ENCODE measurements at regions not wholly inside any gene's neighbourhood (a gene's known extent, or its start where the extent isn't known, plus 50 kb on each side); places are given as distances from the start of the nearest gene placed in this dataset.
"Not testable (repeated sequence)": the region's sequence is repeated elsewhere in the genome, so short reads cannot be mapped to it uniquely, and the experiment has no call there.

GRCh38 chr18:10604182-10604581, 78.4 kb downstream of the NAPG start:
- H3K27me3 ChIP-seq (ENCODE audit: low read length): no peaks in the 10 kb centered on the region
- no peak overlapping the region for H3K9ac ChIP-seq (ENCODE audit: low read length)
- H3K4me1 ChIP-seq (ENCODE audit: insufficient read depth, low read length): no peaks in the 10 kb centered on the region
- H2AFZ ChIP-seq (ENCODE audit: low read length): no peak overlapping the region
- no peaks in the 10 kb centered on the region for H3F3A ChIP-seq (ENCODE audit: low read length, unreplicated experiment)
- POLR2A ChIA-PET (ENCODE audit: unreplicated experiment): no interaction called here
- ATAC-seq (no peak), DNase-seq (no peak)
- no peak for TF ChIP-seq EZH2phosphoT487 (IDR thresholded peaks at IDR 0.05; ENCODE audit: borderline replicate concordance, low read length)
- no peak for TF ChIP-seq CTCF (conservative IDR thresholded peaks at IDR 0.05; ENCODE audit: low read depth, low read length)
- TF ChIP-seq EZH2 (IDR thresholded peaks at IDR 0.05; ENCODE audit: low read length, unreplicated experiment): no peak
- H3K9me2 ChIP-seq (replicated peaks; ENCODE audit: low read length): no peaks in the 10 kb centered on the region
- H3K79me2 ChIP-seq (ENCODE audit: low read length): no peaks in the 10 kb centered on the region
- CTCF ChIA-PET: no interaction called here
- H4K20me1 ChIP-seq (ENCODE audit: low read length): no peaks in the 10 kb centered on the region
- no TSS peak for BruUV-seq (replicated peaks)
- H3K36me3 ChIP-seq (ENCODE audit: low read depth, low read length): no peaks in the 10 kb centered on the region
- H3K4me3 ChIP-seq (ENCODE audit: low read length): no peak overlapping the region
- H3K27ac ChIP-seq (ENCODE audit: low read length): no peak overlapping the region
- intact Hi-C loops (cut with micrococcal nuclease): no loop called here
- H3K9me3 ChIP-seq (ENCODE audit: low read length): no peaks in the 10 kb centered on the region
- no peak overlapping the region for H3K4me2 ChIP-seq (ENCODE audit: low read length)

- H3K27ac ChIP-seq (ENCODE audit: low read length); H4K20me1 ChIP-seq (ENCODE audit: low read length); H3K4me1 ChIP-seq (ENCODE audit: insufficient read depth, low read length); ATAC-seq; H3K9me3 ChIP-seq (ENCODE audit: low read length); POLR2A ChIA-PET (ENCODE audit: unreplicated experiment); H3K79me2 ChIP-seq (ENCODE audit: low read length); DNase-seq; H3K4me3 ChIP-seq (ENCODE audit: low read length); H3K36me3 ChIP-seq (ENCODE audit: low read depth, low read length); BruUV-seq (replicated peaks); H3F3A ChIP-seq (ENCODE audit: low read length, unreplicated experiment); H3K27me3 ChIP-seq (ENCODE audit: low read length); H3K9me2 ChIP-seq (replicated peaks; ENCODE audit: low read length); H3K9ac ChIP-seq (ENCODE audit: low read length); intact Hi-C loops (cut with micrococcal nuclease); CTCF ChIA-PET: not testable (repeated sequence)
- Histone ChIP-seq H3K4me2 (ENCODE audit: low read length) (peak overlapping the region; percentile 48), H2AFZ (ENCODE audit: low read length) (0 out of 2 replicates have a peak overlapping the region, but pooled peaks have one; percentile 36)
These were observed 81.1 kb downstream of the NAPG start for GRCh38 chr18:10606881-10607280.

DNA sequence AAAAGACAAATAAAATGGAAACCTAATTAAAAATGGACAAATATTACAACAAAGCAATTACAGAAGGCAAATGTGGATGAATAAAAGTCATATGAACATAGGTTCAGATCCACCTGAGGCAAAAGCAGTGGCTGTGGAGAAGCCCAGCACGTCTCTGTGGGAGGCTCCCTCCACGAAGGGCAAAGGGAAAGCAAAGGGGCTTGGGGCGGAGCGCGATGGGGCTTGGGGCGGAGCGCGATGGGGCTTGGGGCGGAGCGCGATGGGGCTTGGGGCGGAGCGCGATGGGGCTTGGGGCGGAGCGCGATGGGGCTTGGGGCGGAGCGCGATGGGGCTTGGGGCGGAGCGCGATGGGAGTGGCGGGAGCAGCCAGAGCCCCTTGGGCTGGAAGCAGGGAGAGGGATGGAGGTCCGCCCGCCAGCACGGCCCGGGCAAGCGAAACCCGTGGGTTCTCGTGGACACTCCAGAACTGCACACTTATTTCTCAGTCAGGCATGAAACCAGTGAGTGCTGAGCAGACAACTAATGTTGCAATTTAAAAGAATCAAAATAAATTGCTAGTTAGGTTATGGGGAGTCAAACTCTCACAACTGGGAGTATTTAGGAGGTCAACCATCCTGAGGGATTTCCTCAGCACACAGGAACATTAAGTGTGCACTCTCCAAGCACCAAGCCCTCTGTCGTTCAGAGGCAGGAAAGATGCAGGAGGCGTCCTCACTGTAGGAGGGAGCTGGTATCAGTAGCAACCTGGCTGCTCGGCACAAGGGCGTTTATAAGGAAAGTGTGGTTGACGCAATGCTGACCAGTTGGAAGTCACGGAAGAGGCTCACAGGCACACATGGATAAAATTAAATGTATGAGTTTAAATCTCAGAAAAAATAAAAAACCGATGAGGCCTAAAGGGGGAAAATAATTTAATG, 81.8 kb downstream of the NAPG start:
- intact Hi-C loops (cut with micrococcal nuclease); POLR2A ChIA-PET (ENCODE audit: unreplicated experiment); H3K4me3 ChIP-seq (ENCODE audit: low read length); H3K9me3 ChIP-seq (ENCODE audit: low read length); H3K9ac ChIP-seq (ENCODE audit: low read length); DNase-seq; H3K36me3 ChIP-seq (ENCODE audit: low read depth, low read length); H3F3A ChIP-seq (ENCODE audit: low read length, unreplicated experiment); H3K27ac ChIP-seq (ENCODE audit: low read length); H3K27me3 ChIP-seq (ENCODE audit: low read length); H3K9me2 ChIP-seq (replicated peaks; ENCODE audit: low read length); BruUV-seq (replicated peaks); H3K4me1 ChIP-seq (ENCODE audit: insufficient read depth, low read length); CTCF ChIA-PET; H2AFZ ChIP-seq (ENCODE audit: low read length); H3K79me2 ChIP-seq (ENCODE audit: low read length); H4K20me1 ChIP-seq (ENCODE audit: low read length): not testable (repeated sequence)
- peak overlapping the region; percentile 48; the same call in 1 of the 2 replicates for H3K4me2 ChIP-seq (ENCODE audit: low read length)
- peak; percentile 92 for ATAC-seq

- CTCF ChIA-PET; H3K9me2 ChIP-seq (replicated peaks; ENCODE audit: low read length); H3K9ac ChIP-seq (ENCODE audit: low read length); DNase-seq; H3K27me3 ChIP-seq (ENCODE audit: low read length); POLR2A ChIA-PET (ENCODE audit: unreplicated experiment); ATAC-seq; intact Hi-C loops (cut with micrococcal nuclease); H2AFZ ChIP-seq (ENCODE audit: low read length); H3K9me3 ChIP-seq (ENCODE audit: low read length); H4K20me1 ChIP-seq (ENCODE audit: low read length); H3F3A ChIP-seq (ENCODE audit: low read length, unreplicated experiment); H3K4me1 ChIP-seq (ENCODE audit: insufficient read depth, low read length); BruUV-seq (replicated peaks); H3K79me2 ChIP-seq (ENCODE audit: low read length); H3K4me3 ChIP-seq (ENCODE audit: low read length); H3K4me2 ChIP-seq (ENCODE audit: low read length); H3K36me3 ChIP-seq (ENCODE audit: low read depth, low read length); H3K27ac ChIP-seq (ENCODE audit: low read length): not testable (repeated sequence)
These were observed 82.6 kb downstream of the NAPG start for GRCh38 chr18:10608450-10608849.

DNA sequence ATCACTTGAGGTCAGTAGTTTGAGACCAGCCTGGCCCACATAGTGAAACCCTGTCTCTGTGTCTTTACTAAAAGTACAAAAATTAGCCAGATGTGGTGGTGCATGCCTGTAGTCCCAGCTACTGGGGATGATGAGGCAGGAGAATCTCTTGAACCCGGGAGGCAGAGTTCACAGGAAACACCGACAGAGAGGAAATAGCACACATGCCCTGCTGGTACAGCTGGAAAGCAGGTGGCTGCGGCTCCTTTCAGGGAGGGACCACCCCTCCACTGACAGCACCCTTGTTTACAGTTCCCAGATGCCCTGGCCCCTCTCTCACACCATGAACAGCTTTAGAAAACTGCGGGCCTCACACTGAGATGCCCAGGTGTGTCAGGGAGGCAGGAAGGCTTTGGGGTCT, 83.2 kb downstream of the NAPG start:
- H3K4me2 ChIP-seq (ENCODE audit: low read length); H3K4me3 ChIP-seq (ENCODE audit: low read length); CTCF ChIA-PET; DNase-seq; BruUV-seq (replicated peaks); H2AFZ ChIP-seq (ENCODE audit: low read length); H3K36me3 ChIP-seq (ENCODE audit: low read depth, low read length); H3K27me3 ChIP-seq (ENCODE audit: low read length); H3K9me2 ChIP-seq (replicated peaks; ENCODE audit: low read length); ATAC-seq; H3K4me1 ChIP-seq (ENCODE audit: insufficient read depth, low read length); POLR2A ChIA-PET (ENCODE audit: unreplicated experiment); intact Hi-C loops (cut with micrococcal nuclease); H3K27ac ChIP-seq (ENCODE audit: low read length); H3K9ac ChIP-seq (ENCODE audit: low read length); H4K20me1 ChIP-seq (ENCODE audit: low read length); H3F3A ChIP-seq (ENCODE audit: low read length, unreplicated experiment); H3K79me2 ChIP-seq (ENCODE audit: low read length); H3K9me3 ChIP-seq (ENCODE audit: low read length): not testable (repeated sequence)

DNA sequence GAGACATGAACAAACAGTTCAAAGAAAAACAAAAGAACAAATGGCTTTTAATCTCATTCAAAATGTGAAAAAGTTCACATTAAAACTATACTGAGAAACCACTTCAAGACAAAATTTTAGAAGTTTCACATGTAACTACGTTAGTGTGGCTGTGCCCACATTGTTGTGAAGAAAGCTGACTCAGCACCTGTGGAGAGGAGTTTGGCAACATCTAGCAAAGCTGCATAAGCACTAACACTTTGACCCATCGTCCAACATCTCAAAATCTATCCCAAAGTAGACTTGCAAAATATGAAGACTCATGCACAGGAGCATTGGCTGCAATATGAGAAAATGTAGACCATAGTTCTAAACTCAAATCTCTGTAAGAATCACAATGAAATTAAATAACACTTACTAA, 87.4 kb downstream of the NAPG start:
- H3K4me1 ChIP-seq (ENCODE audit: insufficient read depth, low read length); ATAC-seq; H3K9me2 ChIP-seq (replicated peaks; ENCODE audit: low read length); H3K4me3 ChIP-seq (ENCODE audit: low read length); H3K9ac ChIP-seq (ENCODE audit: low read length); H3K36me3 ChIP-seq (ENCODE audit: low read depth, low read length); H2AFZ ChIP-seq (ENCODE audit: low read length); BruUV-seq (replicated peaks); H3K79me2 ChIP-seq (ENCODE audit: low read length); H3F3A ChIP-seq (ENCODE audit: low read length, unreplicated experiment); H3K4me2 ChIP-seq (ENCODE audit: low read length); H4K20me1 ChIP-seq (ENCODE audit: low read length); H3K27ac ChIP-seq (ENCODE audit: low read length); H3K9me3 ChIP-seq (ENCODE audit: low read length); intact Hi-C loops (cut with micrococcal nuclease); POLR2A ChIA-PET (ENCODE audit: unreplicated experiment); DNase-seq; H3K27me3 ChIP-seq (ENCODE audit: low read length); CTCF ChIA-PET: not testable (repeated sequence)
